Smooth muscle cell (in vitro differentiated cells): ENCODE measurements at regions not wholly inside any gene's neighbourhood (a gene's known extent, or its start where the extent isn't known, plus 50 kb on each side); places are given as distances from the start of the nearest gene placed in this dataset.

ENCODE experiments used
- DNase-seq: peaks from one replicate; lab custom pipeline; 2025; ENCODE audit not compliant: unreplicated experiment; lab: John Stamatoyannopoulos, UW
- H2AFZ ChIP-seq: fragments of 200-600 bp; sonication (generic); 2 replicates; pipeline ENCODE4 v1.6.0; 2016; ENCODE audit warnings: antibody characterized with exemption, low read depth, mild to moderate bottlenecking
- H3F3A ChIP-seq: fragments of 200-600 bp; sonication (generic); 2 replicates; pipeline ENCODE4 v1.6.0; 2017; ENCODE audit warnings: antibody characterized with exemption, low read depth
- H3K27ac ChIP-seq: fragments of 200-600 bp; sonication (generic); 2 replicates; pipeline ENCODE4 v1.5.1; 2016; ENCODE audit warnings: low read depth, mild to moderate bottlenecking
- H3K27me3 ChIP-seq: fragments of 200-600 bp; sonication (generic); 2 replicates; pipeline ENCODE4 v1.6.1; 2016; ENCODE audit warnings: low read depth, mild to moderate bottlenecking
- H3K36me3 ChIP-seq: fragments of 200-600 bp; sonication (generic); 2 replicates; pipeline ENCODE4 v1.5.1; 2016; ENCODE audit warnings: low read depth
- H3K4me1 ChIP-seq: fragments of 200-600 bp; sonication (generic); 2 replicates; pipeline ENCODE4 v1.5.1; 2016; ENCODE audit warnings: low read depth
- H3K4me2 ChIP-seq: fragments of 200-600 bp; sonication (generic); 2 replicates; pipeline ENCODE4 v1.6.0; 2016; ENCODE audit warnings: mild to moderate bottlenecking
- H3K4me3 ChIP-seq: fragments of 200-600 bp; sonication (generic); 2 replicates; pipeline ENCODE4 v1.5.1; 2016; ENCODE audit warnings: mild to moderate bottlenecking
- H3K79me2 ChIP-seq: fragments of 200-600 bp; sonication (generic); 2 replicates; pipeline ENCODE4 v1.6.0; 2016; ENCODE audit warnings: low read depth, mild to moderate bottlenecking
- H3K9ac ChIP-seq: fragments of 200-600 bp; sonication (generic); 2 replicates; pipeline ENCODE4 v1.6.0; 2016; ENCODE audit warnings: low read depth
- H3K9me3 ChIP-seq: fragments of 200-600 bp; sonication (generic); replicated peaks from 2 replicates; pipeline ENCODE4 v1.5.1; 2016; ENCODE audit warnings: low read depth
- H4K20me1 ChIP-seq: fragments of 200-600 bp; sonication (generic); 2 replicates; pipeline ENCODE4 v1.6.0; 2016; ENCODE audit warnings: low read depth
- CTCF ChIP-seq: fragments of 200-600 bp; sonication (generic); IDR thresholded peaks from 2 replicates; pipeline ENCODE4 v1.5.1; 2017; ENCODE audit warnings: borderline replicate concordance, mild to moderate bottlenecking, antibody characterized with exemption; ENCODE audit not compliant: insufficient read depth, poor library complexity, severe bottlenecking
- WGBS: methylation state at CpG from one replicate; pipeline ENCODE4 v1.1.7; 2016; ENCODE audit warnings: low lambda C conversion rate; 5-methylcytosine and 5-hydroxymethylcytosine counted together

- DNase-seq = no peak
- TF ChIP-seq CTCF = no peak
- WGBS = 70% methylated on average over 3 of the region's 3 CpGs
- no peaks in the 10 kb centered on the region for H3K4me1 ChIP-seq
- peaks cover 18% of the 10 kb centered on the region for H3K27me3 ChIP-seq
- H3F3A ChIP-seq = no peaks in the 10 kb centered on the region
- no peak overlapping the region for H2AFZ ChIP-seq
- H3K9ac ChIP-seq = no peak overlapping the region
- H3K4me2 ChIP-seq = no peak overlapping the region
- no peaks in the 10 kb centered on the region for H4K20me1 ChIP-seq
- no peaks in the 10 kb centered on the region for H3K9me3 ChIP-seq
- no peak overlapping the region for H3K4me3 ChIP-seq
- no peak overlapping the region for H3K27ac ChIP-seq
- H3K79me2 ChIP-seq = no peaks in the 10 kb centered on the region
- no peaks in the 10 kb centered on the region for H3K36me3 ChIP-seq
Measured at GRCh38 chr2:222115296-222115695, 183.5 kb downstream of the PAX3 start.

GRCh38 chr2:222108957-222109585 lies 189.7 kb downstream of the PAX3 start:
- TF ChIP-seq CTCF = no peak
- Histone ChIP-seq H3K4me1 (peaks cover 5% of the 10 kb centered on the region), H3K27me3 (peaks cover 15% of the 10 kb centered on the region), H3K9me3 (no peaks in the 10 kb centered on the region), H3K27ac (no peak overlapping the region), H3F3A (peaks cover 4% of the 10 kb centered on the region), H3K79me2 (no peaks in the 10 kb centered on the region), H4K20me1 (no peaks in the 10 kb centered on the region), H3K9ac (no peak overlapping the region), H3K4me2 (peak overlapping the region; percentile 27), H3K36me3 (no peaks in the 10 kb centered on the region), H3K4me3 (no peak overlapping the region), H2AFZ (no peak overlapping the region)
- WGBS = 47% methylated on average over 4 of the region's 4 CpGs
- DNase-seq = no peak

- TF ChIP-seq CTCF = no peak
- WGBS = 50% methylated on average over 3 of the region's 3 CpGs
- no peak for DNase-seq
- no peak overlapping the region for H2AFZ ChIP-seq
- no peaks in the 10 kb centered on the region for H4K20me1 ChIP-seq
- H3K4me1 ChIP-seq = peaks cover 10% of the 10 kb centered on the region
- no peak overlapping the region for H3K4me3 ChIP-seq
- no peak overlapping the region for H3K27ac ChIP-seq
- no peaks in the 10 kb centered on the region for H3K79me2 ChIP-seq
- H3K27me3 ChIP-seq = peaks cover 20% of the 10 kb centered on the region
- no peak overlapping the region for H3K9ac ChIP-seq
- H3F3A ChIP-seq = peaks cover 4% of the 10 kb centered on the region
- H3K4me2 ChIP-seq = no peak overlapping the region
- no peaks in the 10 kb centered on the region for H3K9me3 ChIP-seq
- no peaks in the 10 kb centered on the region for H3K36me3 ChIP-seq
Measured at GRCh38 chr2:222108497-222108896, 190.3 kb downstream of the PAX3 start.

- Histone ChIP-seq H3K4me3 (no peak overlapping the region), H2AFZ (no peak overlapping the region), H4K20me1 (no peaks in the 10 kb centered on the region), H3K36me3 (no peaks in the 10 kb centered on the region), H3K9ac (no peak overlapping the region), H3K79me2 (no peaks in the 10 kb centered on the region), H3K4me1 (peaks cover 17% of the 10 kb centered on the region), H3F3A (peaks cover 9% of the 10 kb centered on the region), H3K27ac (no peak overlapping the region), H3K4me2 (no peak overlapping the region), H3K27me3 (peaks cover 24% of the 10 kb centered on the region), H3K9me3 (no peaks in the 10 kb centered on the region)
- TF ChIP-seq CTCF = no peak
- DNase-seq = no peak
- WGBS = 88% methylated on average over 1 of the region's 1 CpG
Measured at GRCh38 chr2:222105046-222105445, 193.8 kb downstream of the PAX3 start.
